MCF 10A (cell line): ENCODE measurements at regions not wholly inside any gene's neighbourhood (a gene's known extent, or its start where the extent isn't known, plus 50 kb on each side); places are given as distances from the start of the nearest gene placed in this dataset.
"Not testable (repeated sequence)": the region's sequence is repeated elsewhere in the genome, so short reads cannot be mapped to it uniquely, and the experiment has no call there.

Experiments used
- BruUV-seq: library from RNA; stranded (reverse); fragments of 400-500 nt; replicated peaks from 2 replicates; lab custom pipeline; 2021; lab: Mats Ljungman, UMichigan
- CTCF ChIA-PET: fragments of 300-600 bp; sonication (Branson Sonifier 250); formaldehyde crosslinking; extraction: SDS; loops from one replicate; lab custom pipeline; 2021; ENCODE audit warnings: antibody characterized with exemption, inconsistent platforms; lab: Yijun Ruan, JAX
- POLR2A ChIA-PET: fragments of 300-600, 350-650 bp; sonication (Branson Sonifier 250); formaldehyde crosslinking; extraction: SDS; loops from one replicate; lab custom pipeline; 2020; ENCODE audit warnings: antibody characterized with exemption, inconsistent platforms; lab: Yijun Ruan, JAX
- DNase-seq: peaks from one replicate; pipeline ENCODE4 v3.0.0-alpha.2; 2018; ENCODE audit not compliant: unreplicated experiment
- H3K27ac Mint-ChIP-seq: one replicate; pipeline ENCODE4 v1.8.0; 2022; ENCODE audit warnings: mild to moderate bottlenecking, low read depth, mixed read lengths; ENCODE audit not compliant: unreplicated experiment
- H3K27me3 Mint-ChIP-seq: one replicate; pipeline ENCODE4 v1.8.0; 2022; ENCODE audit warnings: mixed read lengths; ENCODE audit not compliant: insufficient read depth, unreplicated experiment
- H3K36me3 Mint-ChIP-seq: one replicate; pipeline ENCODE4 v1.8.0; 2022; ENCODE audit warnings: mild to moderate bottlenecking, moderate library complexity, mixed read lengths; ENCODE audit not compliant: insufficient read depth, unreplicated experiment
- H3K4me1 Mint-ChIP-seq: one replicate; pipeline ENCODE4 v1.8.0; 2022; ENCODE audit warnings: mixed read lengths; ENCODE audit not compliant: insufficient read depth, unreplicated experiment
- H3K4me3 Mint-ChIP-seq: one replicate; pipeline ENCODE4 v1.8.0; 2022; ENCODE audit warnings: mild to moderate bottlenecking, moderate library complexity, mixed read lengths; ENCODE audit not compliant: unreplicated experiment
- H3K9me3 Mint-ChIP-seq: one replicate; pipeline ENCODE4 v1.8.0; 2022; ENCODE audit warnings: mixed read lengths; ENCODE audit not compliant: unreplicated experiment
- CTCF ChIP-seq: fragments of 200-600 bp; IDR thresholded peaks from one replicate; pipeline ENCODE4 v1.8.0; 2022; ENCODE audit warnings: antibody characterized with exemption, mild to moderate bottlenecking; ENCODE audit not compliant: unreplicated experiment
- intact Hi-C: fragments of 100-400 bp; cut with micrococcal nuclease; formaldehyde crosslinking; loops from 2 replicates; pipeline ENCODE4 v1.14.1; 2022

- peaks cover 67% of the 10 kb centered on the region for H3K27me3 Mint-ChIP-seq
- CTCF ChIA-PET: interaction anchor here (0.6 to 2.1 kb wide), 7 partner anchors 10 to 993 kb away, joined by 3 to 6 read pairs (median 4); no protein-coding TSS in a partner anchor
- H3K36me3 Mint-ChIP-seq, intact Hi-C loops, POLR2A ChIA-PET, DNase-seq, H3K27ac Mint-ChIP-seq, H3K9me3 Mint-ChIP-seq, H3K4me3 Mint-ChIP-seq, H3K4me1 Mint-ChIP-seq, BruUV-seq: not testable (repeated sequence)
Measured at GRCh38 chr20:59490196-59491004, 113.9 kb upstream of the PHACTR3 start.

GRCh38 chr20:59491884-59492283, 112.5 kb upstream of the PHACTR3 start:
- intact Hi-C loops: no loop called here
- no peak for DNase-seq
- ChIA-PET CTCF (interaction anchor here (0.6 to 5.0 kb wide), 5 partner anchors 9 to 435 kb away, joined by 3 to 36 read pairs (median 4); no protein-coding TSS in a partner anchor), POLR2A (no interaction called here)
- H3K27ac Mint-ChIP-seq: no peak overlapping the region
- H3K36me3 Mint-ChIP-seq: no peaks in the 10 kb centered on the region
- peaks cover 59% of the 10 kb centered on the region for H3K27me3 Mint-ChIP-seq
- H3K4me1 Mint-ChIP-seq: no peaks in the 10 kb centered on the region
- no TSS peak for BruUV-seq
- H3K4me3 Mint-ChIP-seq: no peak overlapping the region
- TF ChIP-seq CTCF: no peak
- no peaks in the 10 kb centered on the region for H3K9me3 Mint-ChIP-seq

GRCh38 chr20:59493926-59494325, 110.4 kb upstream of the PHACTR3 start:
- CTCF ChIA-PET: interaction anchor here (0.6 to 5.0 kb wide), 7 partner anchors 11 to 1133 kb away, joined by 3 to 43 read pairs (median 6); no protein-coding TSS in a partner anchor
- H3K27ac Mint-ChIP-seq: peak overlapping the region; percentile 78
- no peaks in the 10 kb centered on the region for H3K36me3 Mint-ChIP-seq
- no peak overlapping the region for H3K4me3 Mint-ChIP-seq
- POLR2A ChIA-PET: no interaction called here
- no peak for DNase-seq
- no peaks in the 10 kb centered on the region for H3K4me1 Mint-ChIP-seq
- no peak for TF ChIP-seq CTCF
- intact Hi-C loops: no loop called here
- peaks cover 59% of the 10 kb centered on the region for H3K27me3 Mint-ChIP-seq
- H3K9me3 Mint-ChIP-seq: no peaks in the 10 kb centered on the region
- no TSS peak for BruUV-seq

- no peaks in the 10 kb centered on the region for H3K36me3 Mint-ChIP-seq
- no peak for DNase-seq
- CTCF ChIA-PET: interaction anchor here (0.5 to 5.0 kb wide), 61 partner anchors 8 to 1955 kb away, joined by 3 to 64 read pairs (median 4); no protein-coding TSS in a partner anchor
- H3K4me3 Mint-ChIP-seq: no peak overlapping the region
- H3K4me1 Mint-ChIP-seq: no peaks in the 10 kb centered on the region
- H3K27ac Mint-ChIP-seq: no peak overlapping the region
- no peak for TF ChIP-seq CTCF
- peaks cover 65% of the 10 kb centered on the region for H3K27me3 Mint-ChIP-seq
- intact Hi-C loops: no loop called here
- no TSS peak for BruUV-seq
- POLR2A ChIA-PET: interaction anchor here (1.1 to 1.3 kb wide), 2 partner anchors 39 to 464 kb away, joined by 4 read pairs; no protein-coding TSS in a partner anchor
- H3K9me3 Mint-ChIP-seq: peaks cover 11% of the 10 kb centered on the region
Measured at GRCh38 chr20:59495166-59495565, 109.2 kb upstream of the PHACTR3 start.
